ENCODE measurements at regions not wholly inside any gene's neighbourhood (a gene's known extent, or its start where the extent isn't known, plus 50 kb on each side); places are given as distances from the start of the nearest gene placed in this dataset.

- Histone ChIP-seq H4K8ac (ENCODE audit: low read depth, low read length) (no peak overlapping the region), H3K9ac (ENCODE audit: low read depth, low read length, poor library complexity) (no peak overlapping the region), H3K4ac (ENCODE audit: low read length) (no peak overlapping the region), H2BK120ac (ENCODE audit: low read depth, low read length) (no peak overlapping the region), H2BK15ac (ENCODE audit: low read length) (no peak overlapping the region), H2AFZ (ENCODE audit: low read length) (no peak overlapping the region), H2AK5ac (ENCODE audit: low read depth, low read length) (peak overlapping the region; percentile 56), H4K91ac (ENCODE audit: low read depth, low read length, poor library complexity) (no peak overlapping the region), H3K23ac (ENCODE audit: low read depth, low read length, poor library complexity) (no peak overlapping the region), H3K18ac (ENCODE audit: low read length) (peak overlapping the region; percentile 54), H2BK5ac (ENCODE audit: low read length) (no peak overlapping the region), H2BK12ac (ENCODE audit: low read length) (no peak overlapping the region), H3K79me1 (ENCODE audit: low read depth, low read length) (no peaks in the 10 kb centered on the region), H3K4me3 (ENCODE audit: low read length in 2 of 2) (no peak overlapping the region), H3K4me2 (ENCODE audit: insufficient read depth, low read length, poor library complexity, severe bottlenecking) (no peak overlapping the region), H3K14ac (ENCODE audit: low read length) (no peak overlapping the region), H3K27ac (replicated peaks; ENCODE audit: low read length) (no peak overlapping the region), H3K27me3 (ENCODE audit: control insufficient read depth in 3 of 3, insufficient read depth in 3 of 3, low read depth in 1 of 3, low read length in 3 of 3) (peaks cover 0 to 3% (median 0%) of the 10 kb centered on the region in 3 experiments), H3K36me3 (replicated peaks in 1 of 2; ENCODE audit: control insufficient read depth in 2 of 2, insufficient read depth in 2 of 2, low read length in 2 of 2) (no peaks in the 10 kb centered on the region), H3K9me3 (replicated peaks in 1 of 2; ENCODE audit: control insufficient read depth in 2 of 2, insufficient read depth in 1 of 2, low read depth in 1 of 2, low read length in 2 of 2) (no peaks in the 10 kb centered on the region), H3K4me1 (ENCODE audit: control insufficient read depth in 2 of 2, insufficient read depth in 1 of 2, low read depth in 1 of 2, low read length in 2 of 2) (peaks cover 5 to 6% of the 10 kb centered on the region in 2 donors)
- no CpG with 5 or more reads among the region's 20 CpGs for WGBS, 2 donors (ENCODE audit: extremely low coverage in 2 of 2, insufficient read length in 2 of 2, insufficient replicate concordance in 1 of 2)
- DNase-seq (ENCODE audit: low spot score): no peak
These were observed 105.3 kb downstream of the CEBPB start for GRCh38 chr20:50295762-50296449.

- Histone ChIP-seq H2BK5ac (ENCODE audit: low read length) (no peak overlapping the region), H4K8ac (ENCODE audit: low read depth, low read length) (no peak overlapping the region), H3K36me3 (replicated peaks in 1 of 2; ENCODE audit: control insufficient read depth in 2 of 2, insufficient read depth in 2 of 2, low read length in 2 of 2) (no peaks in the 10 kb centered on the region), H3K4ac (ENCODE audit: low read length) (no peak overlapping the region), H2BK120ac (ENCODE audit: low read depth, low read length) (no peak overlapping the region), H3K23ac (ENCODE audit: low read depth, low read length, poor library complexity) (no peak overlapping the region), H3K18ac (ENCODE audit: low read length) (no peak overlapping the region), H2AFZ (ENCODE audit: low read length) (no peak overlapping the region), H3K79me1 (ENCODE audit: low read depth, low read length) (no peaks in the 10 kb centered on the region), H3K14ac (ENCODE audit: low read length) (no peak overlapping the region), H2AK5ac (ENCODE audit: low read depth, low read length) (peak overlapping the region; percentile 56), H3K9me3 (replicated peaks in 1 of 2; ENCODE audit: control insufficient read depth in 2 of 2, insufficient read depth in 1 of 2, low read depth in 1 of 2, low read length in 2 of 2) (no peaks in the 10 kb centered on the region), H3K4me3 (ENCODE audit: low read length in 2 of 2) (no peak overlapping the region), H3K4me2 (ENCODE audit: insufficient read depth, low read length, poor library complexity, severe bottlenecking) (no peak overlapping the region), H3K4me1 (ENCODE audit: control insufficient read depth in 2 of 2, insufficient read depth in 1 of 2, low read depth in 1 of 2, low read length in 2 of 2) (peaks cover 0 to 5% of the 10 kb centered on the region in 2 donors), H3K9ac (ENCODE audit: low read depth, low read length, poor library complexity) (no peak overlapping the region), H2BK12ac (ENCODE audit: low read length) (no peak overlapping the region), H2BK15ac (ENCODE audit: low read length) (no peak overlapping the region), H3K27ac (replicated peaks; ENCODE audit: low read length) (no peak overlapping the region), H3K27me3 (ENCODE audit: control insufficient read depth in 3 of 3, insufficient read depth in 3 of 3, low read depth in 1 of 3, low read length in 3 of 3) (peaks cover 0 to 3% (median 0%) of the 10 kb centered on the region in 3 experiments), H4K91ac (ENCODE audit: low read depth, low read length, poor library complexity) (no peak overlapping the region)
- no CpG with 5 or more reads among the region's 18 CpGs for WGBS, 2 donors (ENCODE audit: extremely low coverage in 2 of 2, insufficient read length in 2 of 2, insufficient replicate concordance in 1 of 2)
- DNase-seq (ENCODE audit: low spot score): no peak
These were observed 106.1 kb downstream of the CEBPB start for GRCh38 chr20:50296450-50297375.

GRCh38 chr20:50297498-50298376 is 107.1 kb downstream of the CEBPB start:
- Histone ChIP-seq H3K36me3 (replicated peaks in 1 of 2; ENCODE audit: control insufficient read depth in 2 of 2, insufficient read depth in 2 of 2, low read length in 2 of 2) (no peaks in the 10 kb centered on the region), H2BK15ac (ENCODE audit: low read length) (no peak overlapping the region), H3K79me1 (ENCODE audit: low read depth, low read length) (no peaks in the 10 kb centered on the region), H3K4me1 (ENCODE audit: control insufficient read depth in 2 of 2, insufficient read depth in 1 of 2, low read depth in 1 of 2, low read length in 2 of 2) (peaks cover 0 to 2% of the 10 kb centered on the region in 2 donors), H3K14ac (ENCODE audit: low read length) (no peak overlapping the region), H2AFZ (ENCODE audit: low read length) (no peak overlapping the region), H2BK5ac (ENCODE audit: low read length) (no peak overlapping the region), H3K4me2 (ENCODE audit: insufficient read depth, low read length, poor library complexity, severe bottlenecking) (no peak overlapping the region), H3K9ac (ENCODE audit: low read depth, low read length, poor library complexity) (no peak overlapping the region), H4K91ac (ENCODE audit: low read depth, low read length, poor library complexity) (no peak overlapping the region), H3K27me3 (ENCODE audit: control insufficient read depth in 3 of 3, insufficient read depth in 3 of 3, low read depth in 1 of 3, low read length in 3 of 3) (peaks cover 0 to 3% (median 0%) of the 10 kb centered on the region in 3 experiments), H3K4ac (ENCODE audit: low read length) (no peak overlapping the region), H3K27ac (replicated peaks; ENCODE audit: low read length) (no peak overlapping the region), H3K23ac (ENCODE audit: low read depth, low read length, poor library complexity) (no peak overlapping the region), H2AK5ac (ENCODE audit: low read depth, low read length) (no peak overlapping the region), H3K4me3 (ENCODE audit: low read length in 2 of 2) (peak overlapping the region in 1 of 2 donors; percentile 15), H2BK120ac (ENCODE audit: low read depth, low read length) (no peak overlapping the region), H3K18ac (ENCODE audit: low read length) (peak overlapping the region; percentile 13), H2BK12ac (ENCODE audit: low read length) (no peak overlapping the region), H3K9me3 (replicated peaks in 1 of 2; ENCODE audit: control insufficient read depth in 2 of 2, insufficient read depth in 1 of 2, low read depth in 1 of 2, low read length in 2 of 2) (no peaks in the 10 kb centered on the region), H4K8ac (ENCODE audit: low read depth, low read length) (no peak overlapping the region)
- no peak for DNase-seq (ENCODE audit: low spot score)
- WGBS, 2 donors (ENCODE audit: extremely low coverage in 2 of 2, insufficient read length in 2 of 2, insufficient replicate concordance in 1 of 2): no CpG with 5 or more reads among the region's 14 CpGs

Data from neuronal stem cell (in vitro differentiated cells).